GM18861 (cell line): ENCODE measurements at regions not wholly inside any gene's neighbourhood (a gene's known extent, or its start where the extent isn't known, plus 50 kb on each side); places are given as distances from the start of the nearest gene placed in this dataset.

Experiments used
- ATAC-seq: cut with Tn5 transposase; IDR thresholded peaks from one replicate; pipeline ENCODE4 v1.9.1; 2021; ENCODE audit not compliant: unreplicated experiment

GRCh38 chr1:164226977-164227376 lies 332.0 kb upstream of the PBX1 start:
- no peak for ATAC-seq

- no peak for ATAC-seq
These were observed 330.1 kb upstream of the PBX1 start for GRCh38 chr1:164228928-164229327.

GRCh38 chr1:164233149-164233548 lies 325.8 kb upstream of the PBX1 start:
- ATAC-seq, result no peak

- ATAC-seq, result no peak
These were observed 318.9 kb upstream of the PBX1 start for GRCh38 chr1:164240081-164240480.

GRCh38 chr1:164250365-164250764 lies 308.6 kb upstream of the PBX1 start:
- no peak for ATAC-seq

DNA sequence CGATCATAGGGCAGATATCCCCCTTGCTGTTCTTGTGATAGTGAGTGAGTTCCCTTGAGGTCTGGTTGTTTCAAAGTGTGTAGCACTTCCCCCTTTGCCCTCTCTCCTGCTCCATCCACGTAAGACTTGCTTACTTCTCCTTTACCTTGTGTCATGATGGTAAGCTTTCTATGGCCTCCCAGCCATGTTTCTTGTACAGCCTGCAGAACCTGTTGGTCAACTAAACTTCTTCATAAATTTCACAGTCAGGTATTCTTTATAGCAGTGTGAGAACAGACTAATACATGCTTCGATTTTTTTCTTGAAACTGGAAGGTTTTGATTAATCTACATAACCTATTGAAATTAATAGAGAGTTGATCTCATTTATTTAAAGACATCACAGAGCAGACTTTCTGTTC lies 302.5 kb upstream of the PBX1 start:
- no peak for ATAC-seq

DNA sequence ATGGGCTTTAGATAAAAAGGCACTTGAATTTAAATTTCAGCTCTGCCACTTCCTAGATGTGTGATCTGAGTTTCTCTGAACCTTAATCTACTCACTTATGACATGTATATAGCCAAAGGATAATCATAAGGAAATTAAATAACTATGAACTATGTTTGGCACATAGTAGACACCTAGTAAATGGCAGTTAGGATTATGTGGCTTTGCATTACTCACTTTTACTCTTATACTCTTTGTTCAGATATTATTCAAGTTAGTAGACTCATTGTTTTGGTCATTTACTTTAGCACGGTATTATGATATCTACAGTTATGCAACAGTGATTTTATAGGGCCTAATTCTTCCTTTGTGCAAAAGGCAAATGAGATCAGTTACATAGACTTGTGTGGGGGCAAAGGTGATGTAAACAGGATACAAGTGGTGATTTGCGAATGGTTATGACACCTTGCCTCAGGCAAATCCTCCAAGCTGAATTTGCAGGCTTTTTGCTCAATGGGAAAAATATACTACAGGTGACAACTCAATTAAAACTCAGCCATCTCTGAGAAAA lies 297.2 kb upstream of the PBX1 start:
- no peak for ATAC-seq

DNA sequence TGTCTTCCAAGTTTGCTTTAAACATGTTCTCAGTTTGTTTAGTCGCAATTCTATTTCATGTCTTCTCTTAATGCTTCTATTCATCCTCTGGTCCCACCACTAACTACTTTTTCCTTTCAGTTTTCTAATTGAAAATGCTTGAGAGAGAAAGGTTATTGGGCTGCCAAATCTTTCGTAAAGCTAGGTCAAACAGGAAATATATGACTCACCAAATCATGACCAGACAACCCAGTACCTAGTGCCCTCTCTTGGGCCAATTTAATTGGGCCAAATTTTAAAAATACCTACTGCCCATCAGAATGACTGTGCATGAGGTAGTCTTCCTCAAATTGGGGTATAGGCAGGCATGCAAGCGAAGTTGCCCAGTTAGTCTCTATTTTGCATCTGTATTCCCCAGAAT lies 295.4 kb upstream of the PBX1 start:
- no peak for ATAC-seq

DNA sequence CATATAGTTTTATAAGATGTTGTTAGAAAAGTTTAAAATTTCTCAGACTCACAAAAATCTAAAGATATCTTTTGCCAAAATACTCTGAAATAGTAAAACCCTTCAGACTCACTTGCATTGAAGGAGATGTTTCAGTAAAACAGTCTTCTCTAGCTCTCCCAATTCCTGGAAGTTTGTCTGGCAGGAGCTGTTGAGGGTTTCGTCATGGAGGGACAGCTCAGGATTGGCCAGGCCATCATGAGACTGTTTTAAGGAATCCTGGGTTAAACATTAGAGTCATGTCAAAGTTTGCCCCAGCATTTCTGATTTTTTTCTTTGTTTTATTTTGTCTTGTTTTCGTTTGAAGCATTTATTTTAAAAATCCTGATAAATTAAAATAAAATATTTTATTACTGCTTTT lies 293.8 kb upstream of the PBX1 start:
- ATAC-seq, result no peak

DNA sequence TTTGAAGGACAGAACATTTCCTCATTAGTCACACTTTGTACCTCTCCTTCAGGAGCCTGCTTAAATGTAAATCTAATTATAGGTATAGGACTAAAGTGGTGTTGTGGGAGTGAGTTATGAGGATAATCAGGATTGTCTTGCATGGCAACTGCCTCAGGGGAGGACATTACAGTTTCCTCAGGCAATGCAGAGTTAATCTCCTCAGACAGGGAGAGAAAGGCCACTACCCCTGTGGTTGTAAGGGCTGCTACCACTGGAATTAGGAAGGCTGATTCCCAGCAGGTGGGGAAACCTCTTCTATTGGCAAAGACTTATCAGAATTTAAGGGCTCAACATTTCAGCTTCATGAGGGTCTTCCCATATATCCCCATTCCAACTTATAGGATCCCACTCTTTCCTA lies 286.8 kb upstream of the PBX1 start:
- no peak for ATAC-seq

GRCh38 chr1:164296172-164296571 lies 262.8 kb upstream of the PBX1 start:
- ATAC-seq, result no peak

GRCh38 chr1:164308101-164308500 lies 250.9 kb upstream of the PBX1 start:
- no peak for ATAC-seq

DNA sequence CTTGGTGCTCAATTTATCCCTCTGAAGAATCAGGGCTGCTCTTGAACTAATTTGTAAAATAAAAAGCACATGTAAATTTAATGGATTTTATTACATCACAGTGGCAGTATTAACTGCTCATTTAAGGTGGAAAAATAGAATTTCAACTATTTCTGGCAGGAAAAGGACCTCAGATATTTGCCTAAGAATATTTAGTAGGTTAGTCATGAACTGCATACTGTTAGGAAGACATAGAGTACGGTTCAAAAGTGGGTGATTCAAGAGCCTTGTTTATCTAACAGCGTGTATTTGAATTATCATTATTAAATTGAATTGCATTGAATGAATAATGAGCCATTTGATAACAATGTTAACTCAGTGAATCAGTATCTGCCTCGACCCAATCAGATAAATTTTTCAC lies 248.8 kb upstream of the PBX1 start:
- no peak for ATAC-seq

DNA sequence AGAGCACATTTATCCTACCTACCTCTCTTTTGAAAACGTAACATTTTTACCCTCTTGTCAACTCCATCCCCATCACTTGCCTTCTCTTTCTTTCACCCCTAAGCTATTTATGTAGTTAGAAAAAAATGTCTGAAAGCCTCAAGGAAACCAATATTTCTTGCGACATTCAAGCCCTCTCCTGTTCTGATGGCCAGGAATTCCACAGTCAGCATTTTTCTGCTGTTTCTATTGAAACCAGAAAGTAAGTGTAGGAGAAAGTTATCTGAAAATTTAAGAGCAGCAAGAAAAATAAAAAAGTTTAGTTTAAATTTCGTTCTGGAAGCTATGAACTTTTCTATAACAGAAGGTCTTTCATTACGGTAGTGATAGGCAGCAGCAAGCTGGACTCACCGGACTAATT lies 247.6 kb upstream of the PBX1 start:
- no peak for ATAC-seq

DNA sequence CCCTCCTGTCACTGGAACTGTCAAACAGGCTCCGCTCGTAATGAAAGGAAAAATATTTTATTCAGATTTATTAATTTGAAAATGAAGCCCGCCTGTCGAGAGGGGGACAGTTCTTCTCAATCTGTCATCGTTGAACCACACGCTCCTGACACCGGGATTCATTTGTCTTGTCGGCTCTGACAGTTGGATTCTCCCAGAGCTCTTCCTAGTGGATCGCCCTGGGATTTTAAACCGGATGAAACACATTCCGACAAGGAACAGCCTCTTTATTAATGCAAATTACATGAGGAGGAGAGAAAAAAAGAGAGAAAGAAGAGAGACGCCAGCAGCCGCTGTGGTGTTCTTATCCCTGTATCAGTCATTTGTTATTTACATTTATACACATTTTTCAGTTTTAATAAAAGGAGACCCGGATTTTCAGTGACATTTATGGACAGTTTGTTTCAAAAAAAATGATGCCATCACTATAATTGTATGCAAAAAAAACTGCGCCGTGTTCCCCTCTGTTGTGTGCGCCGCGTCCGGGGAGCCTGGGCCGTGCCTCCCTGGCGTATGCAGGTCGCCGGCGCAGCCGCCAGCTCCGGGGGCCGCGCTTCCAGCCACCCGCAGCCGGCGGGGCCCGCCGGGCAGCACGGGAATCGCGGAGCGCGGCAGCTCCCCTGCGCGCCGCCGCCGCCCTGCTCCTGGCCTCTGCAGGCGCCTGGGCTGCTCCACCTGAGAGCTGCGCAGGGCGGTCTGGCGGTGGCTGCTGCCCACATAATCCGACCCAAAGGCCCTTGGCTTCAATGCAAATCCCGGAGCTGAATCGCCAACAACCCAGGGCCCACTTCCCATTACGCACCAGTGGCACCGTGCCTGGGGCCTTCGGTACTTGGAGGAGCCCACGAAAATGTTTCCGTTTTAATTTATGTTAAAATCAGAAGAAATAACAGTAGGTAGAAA lies 237.9 kb upstream of the PBX1 start:
- ATAC-seq, result no peak

- ATAC-seq, result no peak
These were observed 233.2 kb upstream of the PBX1 start for GRCh38 chr1:164325786-164326185.

DNA sequence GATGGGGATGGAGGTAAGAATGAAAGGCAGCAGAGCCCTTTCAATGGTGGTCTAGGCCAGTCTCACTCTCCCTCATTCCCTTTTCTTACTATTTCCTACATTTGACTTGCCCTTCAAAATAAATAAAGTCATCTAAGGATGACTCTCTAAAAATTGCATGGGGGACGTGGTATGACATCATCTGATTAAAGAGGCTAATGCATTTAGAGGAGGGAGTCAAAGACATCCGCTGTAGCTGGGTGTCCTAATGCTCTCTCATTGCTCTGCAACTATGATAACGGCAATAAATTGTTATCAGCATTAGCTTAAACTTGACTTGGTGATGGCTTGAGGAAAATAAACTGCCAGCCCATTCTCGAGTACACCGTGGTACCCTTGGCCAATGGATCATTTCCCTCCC lies 225.6 kb upstream of the PBX1 start:
- ATAC-seq, result no peak

DNA sequence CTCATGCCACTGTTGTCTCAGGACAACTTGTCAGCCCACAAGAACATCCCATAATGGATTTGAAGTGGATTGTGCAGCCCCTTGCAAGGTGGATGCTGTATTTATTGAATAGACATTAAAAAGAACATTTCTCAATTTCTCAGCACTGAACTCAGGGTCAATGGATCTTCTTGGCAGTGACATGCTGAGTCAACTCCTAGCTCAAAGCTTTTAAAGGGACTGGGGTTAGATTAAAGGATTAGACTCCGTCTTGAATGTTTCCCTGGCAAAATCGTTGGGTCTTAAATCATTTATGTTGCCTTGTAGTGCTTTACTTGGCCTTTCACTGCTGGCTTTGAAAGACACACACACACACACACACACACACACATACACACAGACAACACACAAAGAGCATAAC lies 221.6 kb upstream of the PBX1 start:
- ATAC-seq, result no peak

- no peak for ATAC-seq
These were observed 221.1 kb upstream of the PBX1 start for GRCh38 chr1:164337885-164338284.

GRCh38 chr1:164343189-164343588 lies 215.8 kb upstream of the PBX1 start:
- no peak for ATAC-seq

DNA sequence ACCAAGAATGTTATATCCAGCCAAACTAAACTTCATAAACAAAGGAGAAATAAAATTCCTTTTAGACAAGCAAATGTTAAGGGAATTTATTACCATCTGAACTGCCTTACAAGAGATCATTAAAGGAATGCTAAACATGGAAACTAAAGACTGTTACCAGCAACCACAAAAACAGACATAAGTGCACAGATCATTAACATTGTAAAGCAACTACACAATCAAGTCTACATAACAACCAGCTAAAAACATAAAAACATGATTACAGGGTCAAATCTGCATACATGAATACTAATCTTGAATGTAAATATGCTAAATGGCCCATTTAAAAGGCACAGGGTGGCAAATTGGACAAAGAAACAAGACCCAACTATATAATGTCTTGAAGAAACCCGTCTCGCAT lies 211.0 kb upstream of the PBX1 start:
- no peak for ATAC-seq

- ATAC-seq, result no peak
These were observed 202.5 kb upstream of the PBX1 start for GRCh38 chr1:164356511-164356910.

DNA sequence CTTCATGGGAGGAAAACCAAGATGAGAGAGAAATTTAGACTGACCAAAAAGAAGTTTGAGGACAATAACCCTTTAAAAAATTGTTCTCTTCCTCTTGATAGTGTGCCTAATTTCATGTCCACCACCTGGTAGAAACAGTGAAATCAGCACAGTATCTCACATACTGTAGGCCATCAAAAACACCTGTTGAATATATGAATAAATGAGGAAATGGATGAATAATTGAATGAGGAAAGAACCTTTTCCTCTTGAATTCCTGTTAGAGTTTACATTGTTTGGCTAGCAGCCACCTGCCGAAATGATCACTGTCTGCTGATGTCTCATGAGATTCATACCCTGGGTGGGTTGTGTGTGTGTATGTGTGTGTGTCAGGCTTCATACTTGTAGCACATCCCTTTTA lies 198.7 kb upstream of the PBX1 start:
- no peak for ATAC-seq
